SU-DHL-6 (cell line): ENCODE measurements at regions not wholly inside any gene's neighbourhood (a gene's known extent, or its start where the extent isn't known, plus 50 kb on each side); places are given as distances from the start of the nearest gene placed in this dataset.
A peak's percentile ranks its signal among the peaks of the same experiment; 100 is the strongest.
"Not testable (repeated sequence)": the region's sequence is repeated elsewhere in the genome, so short reads cannot be mapped to it uniquely, and the experiment has no call there.

Source experiments
- H2AFZ ChIP-seq: fragments of 200-600 bp; sonication (generic); 2 replicates; pipeline ENCODE4 v1.6.1; 2014; ENCODE audit warnings: low read depth, mild to moderate bottlenecking, moderate library complexity, mixed read lengths, antibody characterized with exemption, low read length; ENCODE audit not compliant: severe bottlenecking
- H3F3A ChIP-seq: fragments of 200-600 bp; shearing (Covaris generic); 2 replicates; pipeline ENCODE4 v1.6.0; 2016; ENCODE audit warnings: antibody characterized with exemption, mild to moderate bottlenecking; ENCODE audit not compliant: insufficient read depth
- H3K27ac ChIP-seq: fragments of 200-600 bp; sonication (generic); 2 replicates; pipeline ENCODE4 v1.5.1; 2016; ENCODE audit warnings: low read depth, mild to moderate bottlenecking, low read length, moderate library complexity, mixed read lengths
- H3K27me3 ChIP-seq: fragments of 200-600 bp; sonication (generic), shearing (Covaris generic); 2 replicates; pipeline ENCODE4 v1.6.0; 2014; ENCODE audit warnings: mild to moderate bottlenecking, low read length
- H3K36me3 ChIP-seq: fragments of 200-600 bp; sonication (generic); 2 replicates; pipeline ENCODE4 v1.6.1; 2014; ENCODE audit warnings: mild to moderate bottlenecking, low read length, mixed read lengths
- H3K4me2 ChIP-seq: fragments of 300-600, 200-600 bp; shearing (Covaris generic), sonication (generic); 2 replicates; pipeline ENCODE4 v1.6.0; 2014; ENCODE audit warnings: low read length, low read depth, mild to moderate bottlenecking; ENCODE audit not compliant: poor library complexity, severe bottlenecking
- H3K4me3 ChIP-seq: fragments of 200-600 bp; sonication (generic); 2 replicates; pipeline ENCODE4 v1.5.1; 2014; ENCODE audit warnings: antibody characterized with exemption, low read length, mild to moderate bottlenecking, mixed read lengths; ENCODE audit not compliant: insufficient read depth, poor library complexity, severe bottlenecking
- H3K79me2 ChIP-seq: fragments of 200-600 bp; sonication (generic); 2 replicates; pipeline ENCODE4 v1.6.1; 2014; ENCODE audit warnings: mild to moderate bottlenecking, low read length, moderate library complexity; ENCODE audit not compliant: insufficient read depth
- H3K9ac ChIP-seq: fragments of 200-600 bp; sonication (generic); 2 replicates; pipeline ENCODE4 v1.7.0; 2014; ENCODE audit warnings: mild to moderate bottlenecking, low read length
- H3K9me2 ChIP-seq: fragments of 200-600 bp; sonication (generic); replicated peaks from 2 replicates; pipeline ENCODE4 v1.6.1; 2014; ENCODE audit warnings: low read length; ENCODE audit not compliant: insufficient read depth
- H3K9me3 ChIP-seq: fragments of 200-600 bp; sonication (generic); 2 replicates; pipeline ENCODE4 v1.6.1; 2014; ENCODE audit warnings: low read length, mixed read lengths; ENCODE audit not compliant: insufficient read depth
- H4K20me1 ChIP-seq: fragments of 200-600 bp; sonication (generic); 2 replicates; pipeline ENCODE4 v1.6.1; 2014; ENCODE audit warnings: low read depth, mild to moderate bottlenecking, antibody characterized with exemption, low read length, moderate library complexity, mixed read lengths
- CTCF ChIP-seq: fragments of 200-600 bp; sonication (generic); IDR thresholded peaks from one replicate; pipeline ENCODE4 v1.5.1; 2017; ENCODE audit warnings: antibody characterized with exemption, mild to moderate bottlenecking, low read length, moderate library complexity; ENCODE audit not compliant: insufficient read depth, poor library complexity, severe bottlenecking
- EZH2phosphoT487 ChIP-seq: fragments of 200-600 bp; sonication (generic), shearing (Covaris generic); conservative IDR thresholded peaks from 2 replicates; pipeline ENCODE4 v1.6.1; 2018; ENCODE audit warnings: mild to moderate bottlenecking, antibody characterized with exemption, low read length, moderate library complexity, mixed read lengths

GRCh38 chr14:106622200-106622745, 1095.9 kb downstream of the TMEM121 start:
- Histone ChIP-seq H3K27me3 (no peaks in the 10 kb centered on the region), H2AFZ (no peak overlapping the region), H3K9ac (no peak overlapping the region), H4K20me1 (no peaks in the 10 kb centered on the region), H3K27ac (no peak overlapping the region), H3K4me2 (no peak overlapping the region), H3K9me3 (no peaks in the 10 kb centered on the region), H3K79me2 (no peaks in the 10 kb centered on the region), H3K4me3 (no peak overlapping the region), H3K9me2 (no peaks in the 10 kb centered on the region), H3F3A (no peaks in the 10 kb centered on the region), H3K36me3 (no peaks in the 10 kb centered on the region)
- TF ChIP-seq CTCF = no peak
- no peak for TF ChIP-seq EZH2phosphoT487

- Histone ChIP-seq H3K9me3 (no peaks in the 10 kb centered on the region), H3K79me2 (no peaks in the 10 kb centered on the region), H4K20me1 (no peaks in the 10 kb centered on the region), H3K36me3 (no peaks in the 10 kb centered on the region), H2AFZ (no peak overlapping the region), H3K9ac (no peak overlapping the region), H3K4me3 (no peak overlapping the region), H3K9me2 (no peaks in the 10 kb centered on the region), H3K4me2 (no peak overlapping the region), H3K27ac (no peak overlapping the region), H3K27me3 (no peaks in the 10 kb centered on the region), H3F3A (no peaks in the 10 kb centered on the region)
- TF ChIP-seq EZH2phosphoT487 (no peak), CTCF (no peak)
Measured at GRCh38 chr14:106625186-106625585, 1098.8 kb downstream of the TMEM121 start.

GRCh38 chr14:106626469-106626868, 1100.1 kb downstream of the TMEM121 start:
- not testable (repeated sequence) for H3K9me3 ChIP-seq, H3K79me2 ChIP-seq, H3K9me2 ChIP-seq, H3F3A ChIP-seq, H3K9ac ChIP-seq, H3K27ac ChIP-seq, H4K20me1 ChIP-seq, H2AFZ ChIP-seq, H3K27me3 ChIP-seq, H3K4me3 ChIP-seq, H3K36me3 ChIP-seq
- peak overlapping the region; percentile 13 for H3K4me2 ChIP-seq

GRCh38 chr14:106626942-106627588, 1100.7 kb downstream of the TMEM121 start:
- H3K9me3 ChIP-seq, H4K20me1 ChIP-seq, H3K36me3 ChIP-seq, H2AFZ ChIP-seq, H3K27ac ChIP-seq, H3K9ac ChIP-seq, H3K9me2 ChIP-seq, H3K79me2 ChIP-seq, H3K4me3 ChIP-seq, H3K27me3 ChIP-seq, H3F3A ChIP-seq: not testable (repeated sequence)
- peak overlapping the region; percentile 13 for H3K4me2 ChIP-seq
- peak; percentile 66 for TF ChIP-seq CTCF
